PC-3 (cell line): ENCODE measurements at regions not wholly inside any gene's neighbourhood (a gene's known extent, or its start where the extent isn't known, plus 50 kb on each side); places are given as distances from the start of the nearest gene placed in this dataset.

Experiments
- ATAC-seq: fragments of 200-7000 bp; cut with Tn5 transposase; 2 replicates; pipeline ENCODE4 v1.9.1; 2020; ENCODE audit warnings: mild to moderate bottlenecking, moderate library complexity
- BruUV-seq: library from RNA; stranded (reverse); fragments of 400-500 nt; replicated peaks from 2 replicates; lab custom pipeline; 2021; lab: Mats Ljungman, UMichigan
- CTCF ChIA-PET: fragments of 300-600 bp; sonication (Branson Sonifier 250); formaldehyde crosslinking; loops from one replicate; lab custom pipeline; 2022; ENCODE audit warnings: antibody characterized with exemption; lab: Charles Lee
- POLR2A ChIA-PET: fragments of 300-600 bp; sonication (Branson Sonifier 250); formaldehyde crosslinking; loops from one replicate; lab custom pipeline; 2022; ENCODE audit warnings: antibody characterized with exemption; ENCODE audit not compliant: unreplicated experiment; lab: Charles Lee
- DNase-seq: peaks from one replicate; pipeline ENCODE4 v3.0.0-alpha.2; 2015
- H2AFZ ChIP-seq: fragments of 300-600 bp; sonication (generic); 2 replicates; pipeline ENCODE4 v1.6.0; 2016; ENCODE audit warnings: antibody characterized with exemption, low read length
- H3F3A ChIP-seq: fragments of 300-600 bp; sonication (generic); one replicate; pipeline ENCODE4 v1.6.0; 2017; ENCODE audit warnings: antibody characterized with exemption, low read length, control low read depth, mild to moderate bottlenecking; ENCODE audit not compliant: unreplicated experiment
- H3K27ac ChIP-seq: fragments of 300-600 bp; sonication (generic); 2 replicates; pipeline ENCODE4 v1.5.1; 2016; ENCODE audit warnings: mild to moderate bottlenecking, low read length
- H3K27me3 ChIP-seq: fragments of 300-600 bp; sonication (generic); 2 replicates; pipeline ENCODE4 v1.6.1; 2016; ENCODE audit warnings: low read length, mixed read lengths
- H3K36me3 ChIP-seq: fragments of 300-600 bp; sonication (generic); 2 replicates; pipeline ENCODE4 v1.6.1; 2016; ENCODE audit warnings: low read depth, mixed run types, low read length, mixed read lengths
- H3K4me1 ChIP-seq: fragments of 300-600 bp; sonication (generic); 2 replicates; pipeline ENCODE4 v1.5.1; 2016; ENCODE audit warnings: low read length; ENCODE audit not compliant: insufficient read depth
- H3K4me2 ChIP-seq: fragments of 300-600 bp; sonication (generic); 2 replicates; pipeline ENCODE4 v1.6.0; 2016; ENCODE audit warnings: low read length
- H3K4me3 ChIP-seq: fragments of 300-600 bp; sonication (generic); 2 replicates; pipeline ENCODE4 v1.5.1; 2016; ENCODE audit warnings: mild to moderate bottlenecking, low read length, mixed read lengths
- H3K79me2 ChIP-seq: fragments of 300-600 bp; sonication (generic); 2 replicates; pipeline ENCODE4 v1.6.1; 2017; ENCODE audit warnings: low read length, mixed read lengths
- H3K9ac ChIP-seq: fragments of 300-600 bp; sonication (generic); 2 replicates; pipeline ENCODE4 v1.6.0; 2016; ENCODE audit warnings: mild to moderate bottlenecking, low read length
- H3K9me2 ChIP-seq: fragments of 300-600 bp; sonication (generic); replicated peaks from 2 replicates; pipeline ENCODE4 v1.6.1; 2016; ENCODE audit warnings: mixed run types, low read length, mixed read lengths
- H3K9me3 ChIP-seq: fragments of 300-600 bp; sonication (generic); 2 replicates; pipeline ENCODE4 v1.6.1; 2016; ENCODE audit warnings: low read length, mixed read lengths
- H4K20me1 ChIP-seq: fragments of 300-600 bp; sonication (generic); 2 replicates; pipeline ENCODE4 v1.6.1; 2016; ENCODE audit warnings: low read length, mixed read lengths
- CTCF ChIP-seq: fragments of 300-600 bp; sonication (generic); conservative IDR thresholded peaks from 2 replicates; pipeline ENCODE4 v1.5.1; 2017; ENCODE audit warnings: antibody characterized with exemption, low read depth, mild to moderate bottlenecking, low read length
- EZH2 ChIP-seq: fragments of 300-600 bp; sonication (generic); IDR thresholded peaks from one replicate; pipeline ENCODE4 v1.6.1; 2017; ENCODE audit warnings: antibody characterized with exemption, mild to moderate bottlenecking, low read length; ENCODE audit not compliant: unreplicated experiment
- EZH2phosphoT487 ChIP-seq: fragments of 300-600 bp; sonication (generic); IDR thresholded peaks from 2 replicates; pipeline ENCODE4 v1.6.1; 2018; ENCODE audit warnings: mild to moderate bottlenecking, antibody characterized with exemption, low read length, borderline replicate concordance
- intact Hi-C: fragments of 100-400 bp; cut with micrococcal nuclease; formaldehyde crosslinking; loops from 2 replicates; pipeline ENCODE4 v1.9.0; 2023

DNA sequence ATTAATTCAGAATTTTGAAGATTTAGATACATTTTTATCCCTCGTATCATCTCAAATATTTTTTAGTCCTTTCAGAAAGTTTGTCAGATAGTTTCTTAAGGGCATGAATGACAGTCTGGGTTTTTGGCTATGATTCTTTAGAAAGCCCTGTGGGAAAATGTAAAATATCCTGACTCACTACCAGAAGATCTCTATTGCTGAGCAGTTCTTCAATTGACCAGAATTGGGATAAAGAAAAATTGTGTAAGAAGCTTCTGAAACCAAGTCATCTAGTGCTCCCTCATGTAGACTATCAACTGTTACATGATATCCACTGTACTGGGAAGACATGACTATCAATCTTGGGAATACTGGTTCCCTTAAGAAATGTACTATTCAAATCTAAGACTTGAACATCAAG is 608.3 kb upstream of the CHRM3 start:
- ATAC-seq (no peak), DNase-seq (no peak)
- TF ChIP-seq EZH2phosphoT487 (no peak), CTCF (no peak), EZH2 (no peak)
- Histone ChIP-seq H2AFZ (no peak overlapping the region), H3K4me1 (no peaks in the 10 kb centered on the region), H4K20me1 (no peaks in the 10 kb centered on the region), H3K4me3 (no peak overlapping the region), H3K9me2 (no peaks in the 10 kb centered on the region), H3K36me3 (no peaks in the 10 kb centered on the region), H3K79me2 (no peaks in the 10 kb centered on the region), H3K9ac (no peak overlapping the region), H3K9me3 (no peaks in the 10 kb centered on the region), H3K27ac (no peak overlapping the region), H3K27me3 (no peaks in the 10 kb centered on the region), H3F3A (no peaks in the 10 kb centered on the region), H3K4me2 (no peak overlapping the region)
- ChIA-PET POLR2A (no interaction called here), CTCF (no interaction called here)
- intact Hi-C loops: no loop called here
- no TSS peak for BruUV-seq

- no TSS peak for BruUV-seq
- TF ChIP-seq EZH2 (no peak), CTCF (no peak), EZH2phosphoT487 (no peak)
These were observed 608.8 kb upstream of the CHRM3 start for GRCh38 chr1:238777551-238777950.

GRCh38 chr1:238776126-238776525 is 610.2 kb upstream of the CHRM3 start:
- ATAC-seq: no peak

More at GRCh38 chr1:238777551-238777950, 608.8 kb upstream of the CHRM3 start:
- CTCF ChIA-PET: no interaction called here
- 0 out of 2 replicates have a peak, but pooled peaks cover 3% of the 10 kb centered on the region for H3K4me1 ChIP-seq
- no peak overlapping the region for H3K27ac ChIP-seq
- no peak for DNase-seq
- no peak overlapping the region for H3K4me3 ChIP-seq
- no peaks in the 10 kb centered on the region for H4K20me1 ChIP-seq
- intact Hi-C loops: no loop called here
- no peaks in the 10 kb centered on the region for H3K27me3 ChIP-seq
- H3K9me3 ChIP-seq: no peaks in the 10 kb centered on the region
- no peaks in the 10 kb centered on the region for H3K36me3 ChIP-seq
- no peak overlapping the region for H2AFZ ChIP-seq
- H3F3A ChIP-seq: no peaks in the 10 kb centered on the region
- no peak for ATAC-seq
- no peak overlapping the region for H3K4me2 ChIP-seq
- POLR2A ChIA-PET: no interaction called here
- H3K9ac ChIP-seq: no peak overlapping the region
- no peaks in the 10 kb centered on the region for H3K79me2 ChIP-seq
- no peaks in the 10 kb centered on the region for H3K9me2 ChIP-seq

More at GRCh38 chr1:238776126-238776525, 610.2 kb upstream of the CHRM3 start:
- Histone ChIP-seq H3K4me2 (no peak overlapping the region), H3K79me2 (no peaks in the 10 kb centered on the region), H4K20me1 (no peaks in the 10 kb centered on the region), H3K27ac (no peak overlapping the region), H3K4me1 (0 out of 2 replicates have a peak, but pooled peaks cover 6% of the 10 kb centered on the region), H3K36me3 (no peaks in the 10 kb centered on the region), H3F3A (no peaks in the 10 kb centered on the region), H3K9me3 (no peaks in the 10 kb centered on the region), H3K4me3 (no peak overlapping the region), H3K9me2 (no peaks in the 10 kb centered on the region), H3K27me3 (no peaks in the 10 kb centered on the region), H2AFZ (no peak overlapping the region), H3K9ac (no peak overlapping the region)
- DNase-seq: no peak
- TF ChIP-seq EZH2phosphoT487 (no peak), CTCF (no peak), EZH2 (no peak)
- POLR2A ChIA-PET: no interaction called here
- intact Hi-C loops: no loop called here
- BruUV-seq: no TSS peak
- CTCF ChIA-PET: no interaction called here
